GM19025 (cell line): ENCODE measurements at regions not wholly inside any gene's neighbourhood (a gene's known extent, or its start where the extent isn't known, plus 50 kb on each side); places are given as distances from the start of the nearest gene placed in this dataset.
A peak's percentile ranks its signal among the peaks of the same experiment; 100 is the strongest.

Experiments
- ATAC-seq: cut with Tn5 transposase; IDR thresholded peaks from one replicate; pipeline ENCODE4 v1.9.1; 2021; ENCODE audit warnings: mild to moderate bottlenecking, low read depth, moderate library complexity; ENCODE audit not compliant: unreplicated experiment

GRCh38 chr5:174282391-174282790 is 236.9 kb downstream of the NSG2 start:
- no peak for ATAC-seq

- no peak for ATAC-seq
Observed at GRCh38 chr5:174283211-174284005, 237.9 kb downstream of the NSG2 start.

- peak; percentile 55 for ATAC-seq
Observed at GRCh38 chr5:174284873-174285272, 239.4 kb downstream of the NSG2 start.

GRCh38 chr5:174287761-174288160 is 242.3 kb downstream of the NSG2 start:
- ATAC-seq, result no peak

- ATAC-seq, result no peak
Observed at GRCh38 chr5:174288439-174288838, 242.9 kb downstream of the NSG2 start.

GRCh38 chr5:174291162-174291561 is 245.7 kb downstream of the NSG2 start:
- ATAC-seq, result no peak

GRCh38 chr5:174292348-174292747 is 246.8 kb downstream of the NSG2 start:
- ATAC-seq, result no peak

- ATAC-seq, result no peak
Observed at GRCh38 chr5:174293006-174293405, 247.5 kb downstream of the NSG2 start.

GRCh38 chr5:174293481-174293880 is 248.0 kb downstream of the NSG2 start:
- no peak for ATAC-seq

- ATAC-seq, result no peak
Observed at GRCh38 chr5:174294891-174295620, 249.6 kb downstream of the NSG2 start.

GRCh38 chr5:174295702-174296436 is 250.4 kb downstream of the NSG2 start:
- ATAC-seq, result no peak

GRCh38 chr5:174300118-174300940 is 254.8 kb downstream of the NSG2 start:
- ATAC-seq, result no peak

- no peak for ATAC-seq
Observed at GRCh38 chr5:174300941-174301761, 255.6 kb downstream of the NSG2 start.

- ATAC-seq, result no peak
Observed at GRCh38 chr5:174301848-174302625, 256.5 kb downstream of the NSG2 start.

- no peak for ATAC-seq
Observed at GRCh38 chr5:174303035-174303434, 257.5 kb downstream of the NSG2 start.

- ATAC-seq, result no peak
Observed at GRCh38 chr5:174303437-174304045, 258.0 kb downstream of the NSG2 start.

- ATAC-seq, result no peak
Observed at GRCh38 chr5:174305241-174305681, 259.8 kb downstream of the NSG2 start.

- no peak for ATAC-seq
Observed at GRCh38 chr5:174306345-174307030, 261.0 kb downstream of the NSG2 start.
